ENCODE measurements at regions not wholly inside any gene's neighbourhood (a gene's known extent, or its start where the extent isn't known, plus 50 kb on each side); places are given as distances from the start of the nearest gene placed in this dataset.
"Not testable (repeated sequence)": the region's sequence is repeated elsewhere in the genome, so short reads cannot be mapped to it uniquely, and the experiment has no call there.

DNA sequence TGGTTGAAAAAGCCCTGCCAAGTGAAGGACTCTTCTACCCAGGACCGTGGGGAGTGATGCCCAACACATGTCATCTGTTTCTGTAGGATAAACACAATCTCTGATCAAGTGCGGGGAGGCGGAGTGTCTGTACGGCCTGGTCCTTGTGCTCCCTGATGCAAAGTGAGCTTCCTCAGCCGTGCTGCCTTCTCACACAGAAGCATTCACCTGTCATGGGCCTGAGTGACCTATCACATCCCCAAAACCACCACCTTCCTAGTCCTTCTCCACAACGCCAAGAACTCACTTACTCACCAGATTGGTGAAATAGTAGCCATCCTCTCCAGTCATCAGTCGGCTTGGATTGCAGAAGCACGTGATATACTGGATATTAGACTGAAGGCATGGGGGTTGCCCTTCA lies 74.4 kb upstream of the KCTD7 start:
- not testable (repeated sequence) for H3K4me1 Mint-ChIP-seq (ENCODE audit: low read depth); H3K9me3 Mint-ChIP-seq; ATAC-seq; H3K4me3 Mint-ChIP-seq; DNase-seq; H3K27me3 Mint-ChIP-seq (ENCODE audit: low read depth)
- H3K36me3 Mint-ChIP-seq (ENCODE audit: insufficient read depth): peaks cover 14% of the 10 kb centered on the region

DNA sequence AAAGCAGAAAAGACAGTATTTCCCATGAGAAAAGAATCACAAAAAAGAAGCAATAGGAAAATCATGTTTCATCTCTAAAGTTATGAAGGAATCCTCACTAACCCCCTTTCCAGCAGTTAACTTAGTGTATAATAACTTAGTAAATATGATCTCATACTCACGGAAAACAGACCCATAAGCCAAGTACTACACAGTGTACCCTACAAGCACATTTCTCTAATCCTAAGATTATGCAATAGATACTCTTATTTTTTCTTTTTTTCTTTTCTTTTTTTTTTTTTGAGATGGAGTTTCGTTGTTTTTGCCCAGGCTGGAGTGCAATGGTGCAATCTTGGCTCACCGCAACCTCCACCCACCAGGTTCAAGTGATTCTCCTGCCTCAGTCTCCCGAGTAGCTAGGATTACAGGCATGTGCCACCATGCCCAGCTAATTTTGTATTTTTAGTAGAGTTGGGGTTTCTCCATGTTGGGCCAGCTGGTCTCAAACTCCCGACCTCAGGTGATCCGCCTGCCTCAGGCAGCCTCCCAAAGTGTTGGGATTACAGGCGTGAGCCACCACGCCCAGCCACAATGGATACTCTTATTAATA lies 73.7 kb upstream of the KCTD7 start:
- not testable (repeated sequence) for H3K9me3 Mint-ChIP-seq; H3K4me3 Mint-ChIP-seq; DNase-seq; ATAC-seq; H3K4me1 Mint-ChIP-seq (ENCODE audit: low read depth); H3K27me3 Mint-ChIP-seq (ENCODE audit: low read depth)
- H3K36me3 Mint-ChIP-seq (ENCODE audit: insufficient read depth): peaks cover 12% of the 10 kb centered on the region

DNA sequence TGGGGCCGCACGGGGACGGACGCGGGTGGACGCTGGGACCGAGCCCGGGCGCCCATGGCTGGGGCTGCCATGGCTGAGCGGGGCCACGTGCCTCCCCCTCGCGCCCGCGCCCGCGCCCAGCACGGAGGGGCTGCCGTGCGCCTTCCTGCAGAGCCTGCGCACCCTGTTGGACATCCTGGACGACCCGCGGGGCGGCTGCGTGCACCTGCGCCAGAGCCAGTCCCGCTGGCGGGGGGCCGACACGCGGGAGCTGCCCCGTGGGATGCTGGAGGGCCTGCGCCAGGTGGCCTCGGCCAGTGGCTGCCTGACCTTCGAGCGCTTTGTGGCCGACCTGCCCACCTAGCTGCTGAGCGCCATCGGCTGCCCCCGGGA lies 72.5 kb upstream of the KCTD7 start:
- H3K9me3 Mint-ChIP-seq: no peaks in the 10 kb centered on the region
- no peaks in the 10 kb centered on the region for H3K27me3 Mint-ChIP-seq (ENCODE audit: low read depth)
- DNase-seq: no peak
- peaks cover 14% of the 10 kb centered on the region for H3K36me3 Mint-ChIP-seq (ENCODE audit: insufficient read depth)
- H3K4me1 Mint-ChIP-seq (ENCODE audit: low read depth): peaks cover 2% of the 10 kb centered on the region
- ATAC-seq: no peak
- H3K4me3 Mint-ChIP-seq: no peak overlapping the region

- no peaks in the 10 kb centered on the region for H3K27me3 Mint-ChIP-seq (ENCODE audit: low read depth)
- H3K36me3 Mint-ChIP-seq (ENCODE audit: insufficient read depth): peaks cover 10% of the 10 kb centered on the region
- H3K4me3 Mint-ChIP-seq: no peak overlapping the region
- H3K4me1 Mint-ChIP-seq (ENCODE audit: low read depth): peaks cover 2% of the 10 kb centered on the region
- ATAC-seq (no peak), DNase-seq (no peak)
- H3K9me3 Mint-ChIP-seq: no peaks in the 10 kb centered on the region
Measured at GRCh38 chr7:66556549-66557213, 72.0 kb upstream of the KCTD7 start.

GRCh38 chr7:66557214-66558200 lies 71.2 kb upstream of the KCTD7 start:
- H3K27me3 Mint-ChIP-seq (ENCODE audit: low read depth): no peaks in the 10 kb centered on the region
- DNase-seq (peak; percentile 74), ATAC-seq (peak; percentile 74 to 90)
- no peaks in the 10 kb centered on the region for H3K9me3 Mint-ChIP-seq
- peaks cover 2% of the 10 kb centered on the region for H3K4me1 Mint-ChIP-seq (ENCODE audit: low read depth)
- H3K36me3 Mint-ChIP-seq (ENCODE audit: insufficient read depth): peaks cover 9% of the 10 kb centered on the region
- no peak overlapping the region for H3K4me3 Mint-ChIP-seq

DNA sequence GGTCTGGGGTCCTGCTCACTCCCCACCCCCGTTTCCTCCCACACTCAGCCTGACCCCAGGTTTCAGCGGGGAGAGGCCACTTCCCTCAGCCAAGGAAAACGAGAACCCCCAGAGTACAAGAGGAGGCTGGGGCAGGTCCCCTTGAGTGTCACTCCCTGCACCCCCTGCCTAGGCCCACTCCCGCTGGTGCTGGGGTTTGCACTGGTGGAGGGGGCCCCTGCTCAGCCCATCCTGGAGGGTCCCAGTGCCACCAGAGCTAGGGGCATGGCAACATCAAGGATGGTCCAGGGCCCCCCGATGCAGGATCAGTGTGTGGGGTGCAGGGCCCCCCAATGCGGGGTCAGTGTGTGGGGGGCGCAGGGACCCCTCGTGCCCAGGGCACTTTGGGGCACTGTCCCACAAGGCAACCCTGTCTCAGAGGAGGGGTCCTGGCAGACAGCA lies 70.5 kb upstream of the KCTD7 start:
- peak in 1 of 2 donors; percentile 31 for ATAC-seq

DNA sequence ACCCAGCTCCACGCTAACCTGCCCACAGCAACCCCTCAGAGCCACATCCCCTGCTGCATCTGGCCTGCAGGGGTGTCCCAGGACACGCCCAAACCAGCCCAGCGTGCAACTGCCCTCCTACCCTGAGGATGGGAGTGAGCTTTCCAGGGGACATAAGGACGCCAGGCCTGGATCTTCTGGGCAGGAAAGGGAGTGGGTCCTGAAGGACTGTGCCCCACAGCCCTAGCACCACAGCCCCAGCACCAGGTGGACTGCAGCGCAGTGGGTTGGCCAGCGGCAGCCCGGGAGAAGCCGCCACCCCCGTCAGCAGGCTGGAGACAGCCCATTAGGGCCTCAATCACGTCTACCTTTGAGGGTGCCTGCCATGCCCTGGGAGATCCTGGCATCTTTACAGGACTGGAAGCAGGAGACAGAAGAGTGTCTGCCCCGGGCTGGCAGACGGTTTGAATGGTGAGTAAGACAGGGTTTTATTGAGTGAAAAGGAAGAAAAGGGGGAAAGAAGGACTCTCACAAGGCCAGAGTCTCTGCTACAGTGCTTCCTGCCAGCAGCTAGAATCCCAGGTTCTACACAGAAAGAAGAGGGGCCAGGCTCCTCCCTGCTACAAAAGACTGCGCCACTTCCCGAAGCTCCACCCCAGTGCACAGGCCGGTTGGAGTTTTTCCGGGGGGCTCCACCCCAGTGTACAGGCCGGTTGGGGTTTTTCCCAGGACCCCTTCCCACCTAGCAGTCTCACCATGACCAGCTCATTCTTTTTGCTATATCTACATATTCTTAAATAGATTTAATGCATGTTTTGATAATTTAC lies 69.8 kb upstream of the KCTD7 start:
- no peaks in the 10 kb centered on the region for H3K27me3 Mint-ChIP-seq (ENCODE audit: low read depth)
- peaks cover 13% of the 10 kb centered on the region for H3K36me3 Mint-ChIP-seq (ENCODE audit: insufficient read depth)
- H3K4me3 Mint-ChIP-seq: no peak overlapping the region
- H3K4me1 Mint-ChIP-seq (ENCODE audit: low read depth): peaks cover 2% of the 10 kb centered on the region
- DNase-seq (no peak), ATAC-seq (no peak)
- no peaks in the 10 kb centered on the region for H3K9me3 Mint-ChIP-seq

More for the DNA sequence above, 70.5 kb upstream of the KCTD7 start:
- Mint-ChIP-seq H3K4me3 (no peak overlapping the region), H3K4me1 (ENCODE audit: low read depth) (peaks cover 2% of the 10 kb centered on the region), H3K27me3 (ENCODE audit: low read depth) (no peaks in the 10 kb centered on the region), H3K9me3 (no peaks in the 10 kb centered on the region), H3K36me3 (ENCODE audit: insufficient read depth) (peaks cover 12% of the 10 kb centered on the region)
- no peak for DNase-seq

- Mint-ChIP-seq H3K4me1 (ENCODE audit: low read depth) (no peaks in the 10 kb centered on the region), H3K27me3 (ENCODE audit: low read depth) (no peaks in the 10 kb centered on the region), H3K36me3 (ENCODE audit: insufficient read depth) (peaks cover 15% of the 10 kb centered on the region), H3K4me3 (no peak overlapping the region), H3K9me3 (no peaks in the 10 kb centered on the region)
- no peak for DNase-seq
- ATAC-seq: no peak
Measured at GRCh38 chr7:66564045-66564444, 64.6 kb upstream of the KCTD7 start.

DNA sequence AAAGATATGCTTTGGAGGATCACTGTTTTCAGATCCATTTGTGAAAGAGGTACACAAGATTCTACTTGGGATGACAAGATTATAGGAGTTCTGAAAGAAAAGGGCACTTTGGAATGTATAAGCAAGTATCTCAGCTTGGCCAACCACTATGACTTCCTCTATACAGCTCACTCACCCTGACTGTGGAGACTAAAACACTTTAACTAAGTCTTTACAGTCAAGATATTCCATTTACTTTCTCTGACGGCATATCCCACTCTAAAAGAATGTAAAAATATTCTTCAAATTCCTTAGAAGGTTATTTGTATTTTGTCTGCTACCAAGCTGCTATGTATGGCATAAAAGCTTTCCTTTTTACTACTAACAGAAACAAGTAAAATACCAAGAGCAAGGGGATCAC lies 58.5 kb upstream of the KCTD7 start:
- not testable (repeated sequence) for ATAC-seq; H3K9me3 Mint-ChIP-seq; H3K4me3 Mint-ChIP-seq; DNase-seq; H3K27me3 Mint-ChIP-seq (ENCODE audit: low read depth); H3K4me1 Mint-ChIP-seq (ENCODE audit: low read depth)
- H3K36me3 Mint-ChIP-seq (ENCODE audit: insufficient read depth): peaks cover 35% of the 10 kb centered on the region

- ATAC-seq: no peak
Measured at GRCh38 chr7:66571568-66571967, 57.1 kb upstream of the KCTD7 start.

GRCh38 chr7:66573782-66574495 lies 54.7 kb upstream of the KCTD7 start:
- H3K27me3 Mint-ChIP-seq (ENCODE audit: low read depth); DNase-seq; H3K9me3 Mint-ChIP-seq; H3K4me3 Mint-ChIP-seq; ATAC-seq: not testable (repeated sequence)
- H3K36me3 Mint-ChIP-seq (ENCODE audit: insufficient read depth): peaks cover 30% of the 10 kb centered on the region
- peaks cover 43% of the 10 kb centered on the region for H3K4me1 Mint-ChIP-seq (ENCODE audit: low read depth)

More at GRCh38 chr7:66571568-66571967, 57.1 kb upstream of the KCTD7 start:
- H3K4me1 Mint-ChIP-seq (ENCODE audit: low read depth): peaks cover 21% of the 10 kb centered on the region
- no peak for DNase-seq
- no peaks in the 10 kb centered on the region for H3K9me3 Mint-ChIP-seq
- H3K4me3 Mint-ChIP-seq: no peak overlapping the region
- peaks cover 35% of the 10 kb centered on the region for H3K36me3 Mint-ChIP-seq (ENCODE audit: insufficient read depth)
- H3K27me3 Mint-ChIP-seq (ENCODE audit: low read depth): no peaks in the 10 kb centered on the region

DNA sequence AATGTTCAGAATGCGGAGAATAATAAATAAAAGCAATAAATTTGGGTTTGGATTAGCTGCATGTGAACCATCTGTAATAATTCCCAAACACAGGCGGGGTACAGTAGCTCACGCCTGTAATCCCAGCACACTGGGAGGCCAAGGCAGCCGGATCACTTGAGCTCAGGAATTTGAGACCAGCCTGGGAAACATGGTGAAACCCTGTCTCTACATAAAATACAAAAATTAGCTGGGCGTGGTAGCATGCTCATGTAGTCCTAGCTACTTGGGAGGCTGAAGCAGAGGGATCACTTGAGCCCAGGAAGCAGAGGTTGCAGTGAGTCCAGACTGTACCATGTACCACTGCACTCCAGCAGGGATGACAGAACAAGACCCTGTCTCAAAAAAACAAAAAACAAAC lies 53.9 kb upstream of the KCTD7 start:
- Mint-ChIP-seq H3K36me3 (ENCODE audit: insufficient read depth) (peaks cover 30% of the 10 kb centered on the region), H3K4me1 (ENCODE audit: low read depth) (peaks cover 47% of the 10 kb centered on the region)
- not testable (repeated sequence) for H3K4me3 Mint-ChIP-seq; H3K27me3 Mint-ChIP-seq (ENCODE audit: low read depth); DNase-seq; ATAC-seq; H3K9me3 Mint-ChIP-seq

- no peaks in the 10 kb centered on the region for H3K27me3 Mint-ChIP-seq (ENCODE audit: low read depth)
- H3K36me3 Mint-ChIP-seq (ENCODE audit: insufficient read depth): peaks cover 25% of the 10 kb centered on the region
- DNase-seq (no peak), ATAC-seq (peak in 1 of 2 donors; percentile 61)
- H3K4me1 Mint-ChIP-seq (ENCODE audit: low read depth): peaks cover 48% of the 10 kb centered on the region
- H3K4me3 Mint-ChIP-seq: no peak overlapping the region
- no peaks in the 10 kb centered on the region for H3K9me3 Mint-ChIP-seq
Measured at GRCh38 chr7:66575398-66575797, 53.3 kb upstream of the KCTD7 start.
